T-helper 1 cell treated with Interleukin-12 subunit alpha and Interleukin-12 subunit beta and Interleukin-4 antibody, amounts not matched to agents 30 μg/mL and 1 μg/mL, for 36 hours (primary cell): ENCODE measurements at regions not wholly inside any gene's neighbourhood (a gene's known extent, or its start where the extent isn't known, plus 50 kb on each side); places are given as distances from the start of the nearest gene placed in this dataset.

ENCODE experiments used
- H3K27ac Mint-ChIP-seq: one replicate; pipeline ENCODE4 v1.8.0; 2021; ENCODE audit warnings: mild to moderate bottlenecking, mixed read lengths
- H3K27me3 Mint-ChIP-seq: one replicate; pipeline ENCODE4 v1.8.0; 2021; ENCODE audit warnings: low read depth, mixed read lengths
- H3K36me3 Mint-ChIP-seq: one replicate; pipeline ENCODE4 v1.8.0; 2021; ENCODE audit warnings: low read depth, mixed read lengths
- H3K4me1 Mint-ChIP-seq: one replicate; pipeline ENCODE4 v1.8.0; 2021; ENCODE audit warnings: low read depth, mixed read lengths
- H3K4me3 Mint-ChIP-seq: one replicate; pipeline ENCODE4 v1.8.0; 2021; ENCODE audit warnings: mild to moderate bottlenecking, moderate library complexity, mixed read lengths
- H3K9me3 Mint-ChIP-seq: one replicate; pipeline ENCODE4 v1.8.0; 2021; ENCODE audit warnings: mixed read lengths

DNA sequence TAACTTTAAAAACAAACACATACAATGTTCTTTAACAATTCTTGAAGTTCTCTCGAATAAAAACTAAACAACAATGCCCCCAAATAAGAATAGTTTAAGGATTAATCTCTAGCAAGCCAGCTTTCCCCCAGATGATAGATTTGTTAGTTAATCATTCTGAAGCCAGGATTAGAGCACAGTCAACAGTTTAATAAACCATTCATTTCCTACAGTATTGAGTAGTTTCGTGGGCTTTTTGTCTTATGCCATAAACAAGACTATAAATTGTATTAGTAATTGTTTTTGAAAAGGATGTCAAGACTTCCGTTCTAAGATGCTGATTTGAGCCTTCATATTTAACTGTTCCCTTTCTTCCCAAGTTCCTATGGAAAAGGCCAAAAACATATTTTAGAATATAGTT lies 136.6 kb downstream of the PIK3R1 start:
- Mint-ChIP-seq H3K36me3 (no peaks in the 10 kb centered on the region), H3K27ac (no peak overlapping the region), H3K27me3 (no peaks in the 10 kb centered on the region), H3K9me3 (no peaks in the 10 kb centered on the region), H3K4me3 (no peak overlapping the region), H3K4me1 (peaks cover 8% of the 10 kb centered on the region)

DNA sequence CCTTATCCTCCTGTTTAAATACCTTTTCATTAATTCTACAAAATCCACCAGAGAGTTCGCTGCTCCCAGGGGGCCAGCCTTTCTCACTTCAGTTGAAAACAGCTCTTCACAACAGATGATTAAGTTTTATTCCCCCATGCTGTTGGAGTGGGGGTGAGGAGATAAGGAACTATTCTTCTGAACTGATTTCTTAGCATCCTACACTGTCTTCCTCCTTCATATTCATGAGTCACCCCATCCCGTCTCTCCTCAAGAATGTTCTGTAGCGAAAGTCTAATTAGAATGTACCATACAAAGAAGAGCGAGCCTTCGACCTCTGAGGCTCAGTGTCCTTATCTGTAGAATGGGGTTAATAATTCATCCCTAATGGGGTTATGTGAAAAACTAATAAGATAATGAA lies 138.0 kb downstream of the PIK3R1 start:
- H3K4me3 Mint-ChIP-seq = no peak overlapping the region
- H3K9me3 Mint-ChIP-seq = no peaks in the 10 kb centered on the region
- no peaks in the 10 kb centered on the region for H3K36me3 Mint-ChIP-seq
- H3K27ac Mint-ChIP-seq = no peak overlapping the region
- peaks cover 5% of the 10 kb centered on the region for H3K4me1 Mint-ChIP-seq
- no peaks in the 10 kb centered on the region for H3K27me3 Mint-ChIP-seq

DNA sequence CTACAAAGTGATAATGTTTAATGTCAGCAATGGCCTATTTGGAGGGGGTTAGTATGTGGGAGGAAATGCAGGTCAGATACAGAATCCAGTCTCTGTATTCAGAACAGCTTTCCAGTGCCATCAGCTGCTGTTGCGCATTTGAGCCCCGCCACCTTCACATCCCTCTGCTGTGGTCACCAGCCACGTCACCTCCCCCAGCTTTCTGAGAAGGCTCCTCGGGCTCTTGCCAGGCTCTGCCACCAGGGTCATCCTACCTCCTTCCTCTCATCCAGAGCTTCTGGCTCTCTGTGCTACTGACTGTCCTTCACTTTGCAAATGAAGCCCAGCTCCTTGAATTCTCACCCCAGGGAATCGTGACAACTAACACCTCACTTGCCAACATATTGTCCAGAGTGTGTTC lies 138.8 kb downstream of the PIK3R1 start:
- H3K27me3 Mint-ChIP-seq = no peaks in the 10 kb centered on the region
- H3K36me3 Mint-ChIP-seq = no peaks in the 10 kb centered on the region
- no peak overlapping the region for H3K27ac Mint-ChIP-seq
- no peak overlapping the region for H3K4me3 Mint-ChIP-seq
- no peaks in the 10 kb centered on the region for H3K9me3 Mint-ChIP-seq
- H3K4me1 Mint-ChIP-seq = peaks cover 5% of the 10 kb centered on the region

DNA sequence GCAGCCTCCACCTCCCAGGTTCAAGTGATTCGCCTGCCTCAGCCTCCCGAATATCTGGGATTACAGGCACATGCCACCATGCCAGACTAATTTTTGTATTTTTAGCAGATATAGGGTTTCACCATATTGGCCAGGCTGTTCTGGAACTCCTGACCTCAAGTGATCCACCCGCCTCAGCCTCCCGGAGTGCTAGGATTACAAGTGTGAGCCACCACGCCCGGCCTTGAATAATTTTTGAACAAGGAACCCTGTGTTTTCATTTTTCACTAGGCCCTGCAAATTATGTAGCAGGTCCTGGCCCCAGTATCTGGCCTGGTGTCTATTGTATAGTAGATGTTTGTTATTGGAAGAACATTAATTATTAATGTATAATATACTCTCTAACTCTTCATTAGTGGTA lies 140.7 kb downstream of the PIK3R1 start:
- H3K4me1 Mint-ChIP-seq = peaks cover 9% of the 10 kb centered on the region
- H3K36me3 Mint-ChIP-seq = no peaks in the 10 kb centered on the region
- H3K9me3 Mint-ChIP-seq = no peaks in the 10 kb centered on the region
- H3K27me3 Mint-ChIP-seq = peaks cover 5% of the 10 kb centered on the region
- no peak overlapping the region for H3K27ac Mint-ChIP-seq
- H3K4me3 Mint-ChIP-seq = no peak overlapping the region

DNA sequence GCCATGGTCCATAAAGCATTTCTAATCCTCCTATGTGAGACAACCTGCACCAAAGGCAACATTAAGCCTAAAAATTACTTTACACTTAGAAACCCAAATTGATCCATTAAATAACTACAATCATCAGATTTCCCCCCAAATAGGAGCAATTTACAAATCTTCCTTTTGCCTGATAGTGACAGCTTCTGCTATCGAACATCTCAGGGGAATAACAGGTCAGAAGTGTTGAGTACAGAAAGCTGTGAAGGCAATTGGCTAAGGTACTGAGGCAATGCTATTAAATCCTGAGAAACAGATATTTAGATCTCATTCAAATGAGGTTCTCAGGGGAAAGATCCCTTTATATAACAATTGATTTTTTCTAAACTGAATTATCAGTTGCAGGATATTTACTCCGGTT lies 141.1 kb downstream of the PIK3R1 start:
- Mint-ChIP-seq H3K27me3 (peaks cover 8% of the 10 kb centered on the region), H3K4me3 (no peak overlapping the region), H3K4me1 (peaks cover 9% of the 10 kb centered on the region), H3K36me3 (no peaks in the 10 kb centered on the region), H3K9me3 (no peaks in the 10 kb centered on the region), H3K27ac (no peak overlapping the region)

DNA sequence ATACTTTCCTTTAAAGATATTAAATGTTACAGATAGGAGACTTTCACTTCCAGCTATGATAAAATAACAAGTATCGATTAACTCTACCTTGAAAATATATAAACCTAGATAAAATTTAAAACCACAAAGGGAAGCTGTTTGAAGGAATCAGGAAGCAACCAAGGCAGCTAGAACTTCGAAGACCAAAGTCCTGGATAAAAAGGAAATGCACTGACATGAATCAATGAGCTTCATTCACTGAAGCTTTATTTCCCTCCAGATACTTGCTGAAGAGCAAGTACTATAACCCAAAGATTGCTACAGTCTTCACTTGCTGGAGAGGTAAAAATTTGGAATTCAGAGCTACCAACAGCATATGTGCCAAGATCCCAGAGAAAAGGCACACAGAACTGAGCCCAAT lies 144.1 kb downstream of the PIK3R1 start:
- Mint-ChIP-seq H3K27ac (no peak overlapping the region), H3K4me3 (no peak overlapping the region), H3K27me3 (peaks cover 25% of the 10 kb centered on the region), H3K36me3 (peaks cover 2% of the 10 kb centered on the region), H3K9me3 (no peaks in the 10 kb centered on the region), H3K4me1 (peaks cover 4% of the 10 kb centered on the region)

DNA sequence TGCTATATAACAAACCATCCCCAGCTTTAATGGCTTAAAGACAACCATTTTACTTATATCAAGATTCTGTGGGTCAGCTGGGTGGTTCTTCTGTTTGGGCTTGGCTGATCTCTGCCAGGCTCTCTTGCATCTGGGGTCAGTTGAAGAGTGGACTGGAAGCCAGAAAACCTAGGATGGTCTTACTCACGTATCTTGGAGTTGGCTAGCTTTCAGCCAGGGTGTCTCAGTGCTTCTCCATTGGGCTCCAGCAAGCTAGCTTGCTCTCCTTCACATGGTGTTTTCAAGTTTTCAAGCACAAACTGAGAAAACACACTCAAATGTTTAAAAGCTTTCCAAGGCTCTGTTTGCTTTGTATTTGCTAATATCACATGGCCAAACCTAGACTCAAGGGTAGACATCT lies 146.8 kb downstream of the PIK3R1 start:
- Mint-ChIP-seq H3K4me1 (peaks cover 13% of the 10 kb centered on the region), H3K4me3 (no peak overlapping the region), H3K27ac (no peak overlapping the region), H3K9me3 (no peaks in the 10 kb centered on the region), H3K27me3 (peaks cover 27% of the 10 kb centered on the region), H3K36me3 (peaks cover 4% of the 10 kb centered on the region)

DNA sequence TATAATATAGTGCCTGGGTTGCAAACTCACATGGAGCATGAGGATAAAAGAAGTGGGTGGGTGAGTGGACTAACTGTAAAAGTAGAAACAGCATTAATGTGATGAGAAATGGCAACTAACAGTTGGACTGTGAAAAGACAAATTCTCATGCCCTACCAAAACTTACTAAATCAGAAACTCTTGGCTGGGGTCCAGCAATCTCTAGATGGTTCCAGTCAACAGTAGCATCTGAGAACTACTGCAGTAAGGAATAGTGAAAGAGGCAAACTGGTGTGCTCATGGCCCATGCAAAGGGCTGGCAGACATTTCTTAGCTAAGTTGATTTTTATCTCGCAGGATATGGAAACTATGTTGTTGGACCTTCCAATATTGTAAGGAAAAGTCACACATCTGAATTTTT lies 150.3 kb downstream of the PIK3R1 start:
- peaks cover 35% of the 10 kb centered on the region for H3K4me1 Mint-ChIP-seq
- no peak overlapping the region for H3K4me3 Mint-ChIP-seq
- H3K9me3 Mint-ChIP-seq = no peaks in the 10 kb centered on the region
- peaks cover 4% of the 10 kb centered on the region for H3K36me3 Mint-ChIP-seq
- H3K27me3 Mint-ChIP-seq = peaks cover 22% of the 10 kb centered on the region
- no peak overlapping the region for H3K27ac Mint-ChIP-seq

DNA sequence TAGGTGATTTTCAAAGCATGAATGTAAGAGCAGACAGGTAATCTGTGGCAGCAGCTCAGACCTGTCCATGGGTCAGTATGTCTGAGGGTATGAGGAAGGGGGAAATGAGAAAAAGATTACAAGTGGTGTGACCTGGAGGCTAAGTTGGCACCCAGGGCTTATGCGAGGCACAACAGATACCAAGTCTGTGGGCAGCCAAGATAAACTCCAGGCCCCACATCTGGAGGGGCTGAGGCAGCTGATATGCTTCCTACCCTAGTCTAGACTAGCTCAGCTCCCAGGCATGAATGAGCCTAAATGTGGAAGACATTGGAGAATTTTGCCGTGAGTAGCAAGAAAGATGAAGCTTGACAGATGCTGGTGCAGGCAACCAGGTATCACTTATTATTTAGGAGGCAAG lies 151.7 kb downstream of the PIK3R1 start:
- H3K4me3 Mint-ChIP-seq = no peak overlapping the region
- H3K27ac Mint-ChIP-seq = no peak overlapping the region
- peaks cover 14% of the 10 kb centered on the region for H3K27me3 Mint-ChIP-seq
- no peaks in the 10 kb centered on the region for H3K9me3 Mint-ChIP-seq
- peaks cover 12% of the 10 kb centered on the region for H3K36me3 Mint-ChIP-seq
- H3K4me1 Mint-ChIP-seq = peaks cover 44% of the 10 kb centered on the region

DNA sequence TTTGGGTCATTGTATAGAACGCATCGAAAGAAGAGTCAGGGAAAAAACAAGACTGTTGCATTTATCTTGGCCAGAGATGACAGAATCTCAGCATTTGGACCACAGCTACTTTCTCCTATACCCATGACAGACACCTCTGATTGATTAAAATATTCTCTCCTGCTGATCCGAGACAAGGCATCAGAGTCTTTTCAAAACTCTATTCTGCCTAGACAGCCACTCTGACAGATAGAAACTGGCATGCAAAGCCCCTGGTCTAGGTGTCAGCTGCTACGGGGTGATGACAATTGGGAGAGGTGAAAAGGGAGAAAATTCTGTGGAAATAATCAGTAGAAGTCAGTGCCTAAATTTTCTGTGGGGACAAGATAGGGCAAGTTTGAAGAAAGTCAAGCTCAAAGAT lies 152.2 kb downstream of the PIK3R1 start:
- peak overlapping the region; percentile 7 for H3K27ac Mint-ChIP-seq
- peaks cover 12% of the 10 kb centered on the region for H3K36me3 Mint-ChIP-seq
- H3K4me3 Mint-ChIP-seq = no peak overlapping the region
- peaks cover 44% of the 10 kb centered on the region for H3K4me1 Mint-ChIP-seq
- peaks cover 12% of the 10 kb centered on the region for H3K27me3 Mint-ChIP-seq
- H3K9me3 Mint-ChIP-seq = peaks cover under 1% of the 10 kb centered on the region

DNA sequence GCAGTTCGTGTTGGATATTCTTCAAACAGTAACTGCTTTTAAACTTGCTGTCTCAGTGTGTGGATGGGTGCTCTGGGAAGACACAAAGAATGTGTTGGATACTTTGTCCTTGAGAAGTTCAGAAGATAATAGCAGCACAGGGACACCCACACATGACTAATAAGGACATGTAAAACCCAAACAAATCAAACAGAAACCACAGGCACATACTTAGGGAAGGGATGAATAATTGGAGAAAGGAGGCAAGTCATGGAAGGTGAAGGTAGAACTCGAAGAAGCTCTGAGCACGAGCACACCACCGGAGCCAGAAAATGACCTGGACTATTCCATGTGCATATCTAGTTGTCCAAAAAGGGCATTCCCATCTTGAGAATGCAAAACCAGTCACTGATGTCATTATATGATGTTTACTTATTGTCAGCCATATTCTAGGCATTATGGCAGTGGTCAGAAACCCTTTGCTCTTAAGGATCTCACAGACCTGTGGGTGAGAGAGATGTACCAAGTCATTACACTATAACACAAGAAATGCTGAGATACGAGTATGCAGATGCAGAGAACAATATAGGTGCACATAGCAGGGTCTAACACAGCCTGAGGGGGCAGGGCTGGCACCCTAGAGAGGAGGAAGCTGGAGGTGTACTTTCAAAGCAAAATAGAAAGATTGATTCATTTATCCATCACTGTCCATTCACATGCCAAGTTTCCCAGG lies 152.9 kb downstream of the PIK3R1 start:
- Mint-ChIP-seq H3K27ac (peak overlapping the region; percentile 80), H3K9me3 (peaks cover 8% of the 10 kb centered on the region), H3K4me1 (peaks cover 44% of the 10 kb centered on the region), H3K4me3 (peak overlapping the region; percentile 49), H3K27me3 (peaks cover 13% of the 10 kb centered on the region), H3K36me3 (peaks cover 15% of the 10 kb centered on the region)

DNA sequence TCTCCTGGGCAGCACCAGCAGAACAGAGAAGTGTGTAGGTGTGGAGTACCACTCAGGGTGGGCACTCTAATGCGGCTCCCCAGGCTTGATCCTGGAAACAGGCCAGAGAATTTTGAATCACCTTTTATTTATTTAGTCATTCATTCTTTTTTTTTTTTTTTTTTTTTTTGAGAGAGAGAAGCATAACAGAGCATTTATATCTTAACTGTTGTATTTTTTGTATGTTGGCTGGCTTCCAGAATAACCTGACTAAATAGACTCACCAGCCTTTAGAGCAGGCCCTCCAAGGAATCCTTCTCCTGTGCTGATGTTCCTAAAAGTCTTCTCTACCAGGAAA lies 153.4 kb downstream of the PIK3R1 start:
- Mint-ChIP-seq H3K4me1 (peaks cover 44% of the 10 kb centered on the region), H3K27me3 (peaks cover 11% of the 10 kb centered on the region), H3K27ac (peak overlapping the region; percentile 80), H3K36me3 (peaks cover 13% of the 10 kb centered on the region), H3K9me3 (peaks cover 8% of the 10 kb centered on the region), H3K4me3 (peak overlapping the region; percentile 49)

DNA sequence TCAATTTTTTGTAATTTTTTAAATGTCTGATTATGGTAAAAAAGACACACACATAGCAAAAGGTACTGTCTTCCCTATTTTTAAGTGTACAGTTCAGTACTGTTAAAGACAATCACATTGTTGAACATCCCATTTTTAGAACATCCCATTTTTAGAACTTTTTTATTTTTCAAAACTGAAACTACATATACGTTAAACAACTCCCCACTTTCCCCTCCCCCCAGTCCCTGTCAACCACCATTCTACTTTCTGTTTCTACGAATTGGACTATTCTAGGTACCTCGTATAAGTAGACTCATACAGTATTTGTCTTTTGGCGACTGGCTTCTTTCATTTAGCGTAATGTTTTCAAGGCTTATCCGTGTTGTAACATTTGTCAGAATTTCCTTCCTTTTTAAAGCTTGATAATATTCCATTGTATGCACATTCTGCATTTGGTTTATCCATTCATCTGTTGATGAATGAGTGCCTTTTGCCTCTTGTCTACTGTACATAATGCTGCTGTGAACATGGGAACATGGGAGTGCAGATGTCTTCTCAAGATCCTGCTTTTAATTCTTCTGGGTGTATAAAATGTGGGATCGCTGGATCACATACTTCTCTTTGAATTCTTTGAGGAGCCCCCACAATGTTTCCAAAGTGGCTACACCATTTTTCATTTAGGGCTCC lies 154.0 kb downstream of the PIK3R1 start:
- H3K4me1 Mint-ChIP-seq = peaks cover 44% of the 10 kb centered on the region
- peaks cover 8% of the 10 kb centered on the region for H3K9me3 Mint-ChIP-seq
- H3K27me3 Mint-ChIP-seq = peaks cover 8% of the 10 kb centered on the region
- H3K27ac Mint-ChIP-seq = peak overlapping the region; percentile 80
- peak overlapping the region; percentile 53 for H3K4me3 Mint-ChIP-seq
- peaks cover 13% of the 10 kb centered on the region for H3K36me3 Mint-ChIP-seq

DNA sequence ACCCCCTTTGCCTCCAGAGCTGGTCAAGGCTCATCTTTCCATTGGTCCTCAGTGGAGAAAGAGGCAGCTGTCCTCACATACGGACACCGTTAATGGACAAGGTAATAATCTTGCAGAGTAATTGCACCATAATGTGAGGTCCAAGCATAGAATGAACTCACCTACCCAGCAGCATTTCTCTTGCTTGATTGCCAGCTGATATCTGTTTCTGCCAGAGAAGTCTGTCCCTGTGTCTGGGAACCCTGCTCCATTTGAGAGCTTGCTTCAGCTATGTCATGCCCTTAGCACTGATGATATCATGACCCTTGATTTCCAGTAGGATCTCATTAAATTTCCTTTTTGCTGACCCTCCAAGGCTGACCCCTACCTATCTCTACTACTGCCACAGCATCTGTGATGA lies 154.6 kb downstream of the PIK3R1 start:
- Mint-ChIP-seq H3K36me3 (peaks cover 13% of the 10 kb centered on the region), H3K9me3 (peaks cover 8% of the 10 kb centered on the region), H3K4me3 (peak overlapping the region; percentile 53), H3K27ac (peak overlapping the region; percentile 80), H3K27me3 (peaks cover 4% of the 10 kb centered on the region), H3K4me1 (peaks cover 44% of the 10 kb centered on the region)

DNA sequence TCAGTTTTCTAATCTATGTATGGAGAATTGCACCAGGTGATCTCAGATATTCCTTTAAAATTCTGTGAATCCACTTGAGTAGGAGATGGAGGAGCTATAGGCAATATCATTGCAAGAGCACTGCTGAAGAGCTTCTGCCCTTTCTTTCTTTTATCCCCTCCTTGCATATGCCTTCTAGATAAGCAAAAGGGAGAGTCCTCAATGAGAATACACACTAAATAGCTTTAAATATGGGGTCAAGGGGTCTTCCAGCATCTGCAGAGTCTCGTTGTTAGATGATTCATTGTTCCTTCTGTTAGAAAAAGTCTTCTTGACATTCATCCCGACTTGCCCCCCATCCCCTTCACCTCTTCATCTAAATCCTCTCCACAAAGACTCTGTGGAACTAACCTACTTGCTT lies 156.1 kb downstream of the PIK3R1 start:
- H3K27me3 Mint-ChIP-seq = peaks cover 9% of the 10 kb centered on the region
- H3K4me1 Mint-ChIP-seq = peaks cover 39% of the 10 kb centered on the region
- H3K9me3 Mint-ChIP-seq = peaks cover 8% of the 10 kb centered on the region
- no peak overlapping the region for H3K4me3 Mint-ChIP-seq
- H3K27ac Mint-ChIP-seq = no peak overlapping the region
- H3K36me3 Mint-ChIP-seq = peaks cover 13% of the 10 kb centered on the region
